ENCODE measurements at regions not wholly inside any gene's neighbourhood (a gene's known extent, or its start where the extent isn't known, plus 50 kb on each side); places are given as distances from the start of the nearest gene placed in this dataset.

DNA sequence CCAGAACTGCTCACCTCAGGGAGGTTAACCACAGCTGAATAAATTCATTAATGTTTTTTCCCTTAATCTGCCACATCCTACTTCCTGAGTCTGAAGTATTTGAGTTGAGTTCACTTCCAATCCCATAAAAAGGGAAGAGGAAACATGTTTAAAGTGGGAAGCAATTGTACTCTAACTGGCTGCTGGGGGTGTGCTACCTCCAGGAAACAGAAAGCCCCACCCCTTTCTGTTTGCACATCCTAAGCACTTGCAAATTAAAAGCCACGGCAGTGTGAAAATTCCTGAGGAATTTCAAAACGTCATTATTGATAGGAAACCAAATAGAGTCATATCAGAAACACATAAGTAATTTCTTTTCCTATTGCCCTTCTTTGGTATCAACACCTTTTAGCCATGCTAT lies 307.0 kb upstream of the NR5A2 start:
- TF ChIP-seq, protein P1, sequence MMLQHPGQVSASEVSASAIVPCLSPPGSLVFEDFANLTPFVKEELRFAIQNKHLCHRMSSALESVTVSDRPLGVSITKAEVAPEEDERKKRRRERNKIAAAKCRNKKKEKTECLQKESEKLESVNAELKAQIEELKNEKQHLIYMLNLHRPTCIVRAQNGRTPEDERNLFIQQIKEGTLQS (CRISPR knock-in tag; IDR thresholded peaks at IDR 0.05), result no peak
- TF ChIP-seq ZKSCAN5 (CRISPR knock-in tag; IDR thresholded peaks at IDR 0.05) (no peak), ZNF746 (CRISPR knock-in tag; IDR thresholded peaks at IDR 0.05) (no peak), TOPORS (CRISPR knock-in tag; IDR thresholded peaks at IDR 0.05) (no peak)
- TF ChIP-seq, protein P2, sequence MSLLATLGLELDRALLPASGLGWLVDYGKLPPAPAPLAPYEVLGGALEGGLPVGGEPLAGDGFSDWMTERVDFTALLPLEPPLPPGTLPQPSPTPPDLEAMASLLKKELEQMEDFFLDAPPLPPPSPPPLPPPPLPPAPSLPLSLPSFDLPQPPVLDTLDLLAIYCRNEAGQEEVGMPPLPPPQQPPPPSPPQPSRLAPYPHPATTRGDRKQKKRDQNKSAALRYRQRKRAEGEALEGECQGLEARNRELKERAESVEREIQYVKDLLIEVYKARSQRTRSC (CRISPR knock-in tag; IDR thresholded peaks at IDR 0.05; ENCODE audit: low read depth), result no peak
